ENCODE measurements at regions not wholly inside any gene's neighbourhood (a gene's known extent, or its start where the extent isn't known, plus 50 kb on each side); places are given as distances from the start of the nearest gene placed in this dataset.

- H3K4me1 ChIP-seq (ENCODE audit: control insufficient read depth, extremely low read depth, insufficient read depth, low read length), result peaks cover 7% of the 10 kb centered on the region
- no peak overlapping the region for H3K27ac ChIP-seq (ENCODE audit: control insufficient read depth, insufficient read depth, low read length)
- dilution Hi-C loops (cut with MboI; ENCODE audit: extremely low pct_ligation_motif_present, low sequenced_read_pairs), result no loop called here
- peak; percentile 32 to 59 (median 34) for TF ChIP-seq CTCF (optimal IDR thresholded peaks at IDR 0.05 in 1 of 3, IDR thresholded peaks at IDR 0.05 in 1 of 3, conservative IDR thresholded peaks at IDR 0.05 in 1 of 3; ENCODE audit: extremely low read depth in 1 of 3, insufficient read depth in 2 of 3, low read length in 3 of 3)
- no peak for TF ChIP-seq EZH2 (IDR thresholded peaks at IDR 0.05; ENCODE audit: low read length)
- no peaks in the 10 kb centered on the region for H3K27me3 ChIP-seq (ENCODE audit: control insufficient read depth, extremely low read depth, insufficient read depth, low read length)
- no peak overlapping the region for H3K4me2 ChIP-seq (ENCODE audit: control insufficient read depth, extremely low read depth, insufficient read depth, low read depth, low read length)
- H3K4me3 ChIP-seq (ENCODE audit: control insufficient read depth in 2 of 3, extremely low read depth in 1 of 3, insufficient read depth in 2 of 3, low read depth in 1 of 3, low read length in 3 of 3), result no peak overlapping the region
- DNase-seq (ENCODE audit: low read depth, low spot score) (no peak), FAIRE-seq (peak; percentile 91)
- H3K9me3 ChIP-seq (ENCODE audit: control insufficient read depth, low read depth, low read length), result no peaks in the 10 kb centered on the region
- no peaks in the 10 kb centered on the region for H3K79me2 ChIP-seq (ENCODE audit: control insufficient read depth, insufficient read depth, low read length)
- no peaks in the 10 kb centered on the region for H3K9me1 ChIP-seq (ENCODE audit: control insufficient read depth, extremely low read depth, insufficient read depth, low read length)
- no peaks in the 10 kb centered on the region for H3K36me3 ChIP-seq (ENCODE audit: control insufficient read depth in 2 of 2, extremely low read depth in 1 of 2, insufficient read depth in 2 of 2, low read length in 2 of 2)
- H4K20me1 ChIP-seq (ENCODE audit: control insufficient read depth, extremely low read depth, insufficient read depth, low read length), result no peaks in the 10 kb centered on the region
- H2AFZ ChIP-seq (ENCODE audit: control insufficient read depth, low read length), result no peak overlapping the region
- no peak overlapping the region for H3K9ac ChIP-seq (ENCODE audit: control insufficient read depth, extremely low read depth, insufficient read depth, low read length)
Measured at GRCh38 chr18:29191263-29191662, 1014.3 kb upstream of the CDH2 start.

- Histone ChIP-seq H2AFZ (ENCODE audit: control insufficient read depth, low read length) (no peak overlapping the region), H3K9ac (ENCODE audit: control insufficient read depth, extremely low read depth, insufficient read depth, low read length) (no peak overlapping the region), H3K4me1 (ENCODE audit: control insufficient read depth, extremely low read depth, insufficient read depth, low read length) (peaks cover 7% of the 10 kb centered on the region), H3K9me1 (ENCODE audit: control insufficient read depth, extremely low read depth, insufficient read depth, low read length) (no peaks in the 10 kb centered on the region), H3K27ac (ENCODE audit: control insufficient read depth, insufficient read depth, low read length) (no peak overlapping the region), H3K27me3 (ENCODE audit: control insufficient read depth, extremely low read depth, insufficient read depth, low read length) (no peaks in the 10 kb centered on the region), H3K4me2 (ENCODE audit: control insufficient read depth, extremely low read depth, insufficient read depth, low read depth, low read length) (peak overlapping the region; percentile 39), H4K20me1 (ENCODE audit: control insufficient read depth, extremely low read depth, insufficient read depth, low read length) (no peaks in the 10 kb centered on the region), H3K79me2 (ENCODE audit: control insufficient read depth, insufficient read depth, low read length) (no peaks in the 10 kb centered on the region), H3K9me3 (ENCODE audit: control insufficient read depth, low read depth, low read length) (no peaks in the 10 kb centered on the region), H3K4me3 (ENCODE audit: control insufficient read depth in 2 of 3, extremely low read depth in 1 of 3, insufficient read depth in 2 of 3, low read depth in 1 of 3, low read length in 3 of 3) (no peak overlapping the region), H3K36me3 (ENCODE audit: control insufficient read depth in 2 of 2, extremely low read depth in 1 of 2, insufficient read depth in 2 of 2, low read length in 2 of 2) (no peaks in the 10 kb centered on the region)
- dilution Hi-C loops (cut with MboI; ENCODE audit: extremely low pct_ligation_motif_present, low sequenced_read_pairs), result no loop called here
- FAIRE-seq (no peak), DNase-seq (ENCODE audit: low read depth, low spot score) (no peak)
- no peak for TF ChIP-seq EZH2 (IDR thresholded peaks at IDR 0.05; ENCODE audit: low read length)
- no peak for TF ChIP-seq CTCF (optimal IDR thresholded peaks at IDR 0.05 in 1 of 3, IDR thresholded peaks at IDR 0.05 in 1 of 3, conservative IDR thresholded peaks at IDR 0.05 in 1 of 3; ENCODE audit: extremely low read depth in 1 of 3, insufficient read depth in 2 of 3, low read length in 3 of 3)
Measured at GRCh38 chr18:29188760-29189159, 1011.8 kb upstream of the CDH2 start.

Data from keratinocyte (primary cell).